Urothelium cell line (cell line): ENCODE measurements at regions not wholly inside any gene's neighbourhood (a gene's known extent, or its start where the extent isn't known, plus 50 kb on each side); places are given as distances from the start of the nearest gene placed in this dataset.

Experiments used
- DNase-seq: peaks from one replicate; pipeline ENCODE4 v3.0.0; 2011; ENCODE audit warnings: low spot score, mixed read lengths
- FAIRE-seq: peaks from 2 replicates; lab custom pipeline; 2011; peaks lifted over from hg19 to GRCh38; lab: Jason Lieb, UNC

DNA sequence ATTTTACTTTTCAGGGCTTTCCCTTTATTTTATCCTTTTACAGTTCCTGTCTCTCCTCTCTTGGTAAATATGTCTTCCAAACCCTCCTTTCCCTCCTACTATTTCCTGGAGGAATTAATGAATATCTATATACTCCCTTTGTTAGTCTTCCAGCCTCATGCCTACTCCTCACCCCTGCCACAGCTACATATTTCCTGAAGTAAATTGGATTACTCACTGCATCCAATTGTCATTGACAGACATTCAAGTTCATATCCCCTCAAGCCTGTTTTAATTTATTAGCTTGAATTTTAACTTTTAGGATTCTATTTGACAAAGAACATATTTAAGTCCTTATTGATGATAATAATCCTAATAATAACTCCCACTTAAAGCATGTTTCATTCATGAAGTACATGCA lies 314.5 kb downstream of the TMEM161B start:
- FAIRE-seq: no peak

DNA sequence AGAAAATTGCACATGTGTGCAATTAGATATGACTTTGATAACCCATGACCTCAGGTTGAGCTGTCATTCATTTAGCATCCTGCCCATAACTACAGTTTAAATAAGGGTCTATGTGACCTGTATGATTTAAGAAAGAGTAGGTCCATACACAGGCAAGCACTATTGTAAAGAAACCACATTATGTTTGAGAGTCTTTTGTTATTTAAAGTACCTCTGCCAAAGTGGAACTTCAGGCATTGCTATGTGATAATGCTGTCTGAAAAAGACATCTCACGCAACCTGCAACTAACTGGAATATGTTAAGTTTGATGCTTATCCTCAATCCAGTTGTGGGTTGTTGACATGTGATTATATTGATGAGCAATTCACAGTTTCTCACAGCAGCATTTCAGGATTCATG lies 317.0 kb downstream of the TMEM161B start:
- FAIRE-seq (no peak), DNase-seq (no peak)

More for the DNA sequence above, 314.5 kb downstream of the TMEM161B start:
- DNase-seq: no peak

DNA sequence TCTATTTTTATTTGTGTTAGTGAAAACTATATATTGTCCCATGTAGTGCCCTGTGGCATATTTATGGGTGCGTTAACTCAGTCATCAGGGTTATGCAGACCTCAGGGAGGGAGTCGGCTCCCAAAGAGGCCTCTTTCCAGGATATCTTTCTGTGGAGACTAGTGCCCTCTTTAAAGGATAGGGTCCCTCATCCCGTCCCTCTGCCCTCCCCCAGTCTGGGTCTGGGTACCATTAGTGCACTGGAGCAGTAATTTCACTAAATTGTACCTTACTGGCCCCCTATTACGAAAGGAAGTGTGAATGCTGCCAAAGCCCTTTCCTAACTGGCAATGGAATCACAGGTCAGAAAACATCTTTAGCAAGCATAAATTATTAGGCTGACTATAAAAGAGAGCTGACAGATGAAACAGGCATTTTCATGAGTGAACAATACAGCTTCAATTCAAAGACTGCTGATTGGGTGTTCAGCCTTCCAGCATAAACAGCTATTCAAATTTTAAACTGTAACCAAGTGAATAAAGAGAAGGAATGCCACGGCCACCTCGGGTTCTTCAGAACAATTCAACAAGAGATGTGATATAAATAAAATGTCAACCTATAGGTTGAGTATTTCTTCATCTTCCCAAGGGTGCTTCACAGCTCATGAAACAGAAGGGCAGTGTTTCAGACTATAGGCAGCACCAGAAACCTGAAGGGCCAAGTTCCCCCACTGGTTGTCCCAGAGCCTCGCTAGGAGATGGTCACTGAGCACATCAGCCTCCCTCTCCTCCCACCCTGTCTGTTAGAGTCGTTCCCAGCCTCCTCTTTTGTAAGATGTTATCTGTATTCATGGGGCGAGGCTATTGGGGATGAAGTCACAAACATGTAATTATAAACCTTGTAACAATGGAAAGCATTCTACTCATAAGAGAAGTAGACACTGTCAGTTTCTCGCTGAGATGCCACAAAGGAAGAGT lies 318.7 kb downstream of the TMEM161B start:
- DNase-seq (no peak), FAIRE-seq (no peak)

DNA sequence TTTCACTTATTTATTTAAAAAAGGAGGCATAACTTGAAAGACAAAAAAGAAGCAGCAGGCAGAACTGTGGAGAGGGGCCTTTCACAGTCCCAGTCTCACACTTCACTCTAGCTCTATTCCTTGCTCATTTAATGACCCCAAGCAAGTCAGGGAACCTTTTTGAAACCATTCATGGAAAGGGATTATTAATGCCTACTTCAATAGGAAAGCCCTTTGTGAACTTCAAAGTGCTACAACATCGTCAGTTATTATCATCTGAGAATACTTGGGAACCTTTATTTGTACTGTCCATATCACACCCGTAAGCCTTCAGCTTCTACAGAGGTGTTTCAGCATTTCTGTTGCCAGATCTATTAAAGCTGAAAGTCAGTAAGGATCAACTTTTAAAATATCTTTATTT lies 320.2 kb downstream of the TMEM161B start:
- no peak for DNase-seq
- no peak for FAIRE-seq

DNA sequence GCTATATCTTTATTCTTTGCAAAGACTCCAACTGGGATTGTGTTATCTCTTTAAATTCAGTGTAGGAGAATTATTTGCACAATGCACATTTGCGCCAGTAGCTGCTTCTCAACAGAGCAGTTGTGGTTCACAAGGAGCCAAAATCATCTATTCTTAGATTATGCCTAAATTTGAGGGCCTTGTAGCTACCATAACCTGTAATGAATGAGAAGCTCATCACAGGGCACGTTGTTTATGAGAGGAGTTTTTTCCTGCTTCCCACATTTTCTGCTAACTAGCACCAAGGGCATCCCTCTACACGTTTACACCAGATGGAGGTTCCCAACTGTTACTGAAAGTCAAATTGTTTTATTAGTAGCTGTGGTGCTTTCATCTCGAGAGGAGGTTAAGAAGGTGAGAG lies 322.4 kb downstream of the TMEM161B start:
- no peak for FAIRE-seq

DNA sequence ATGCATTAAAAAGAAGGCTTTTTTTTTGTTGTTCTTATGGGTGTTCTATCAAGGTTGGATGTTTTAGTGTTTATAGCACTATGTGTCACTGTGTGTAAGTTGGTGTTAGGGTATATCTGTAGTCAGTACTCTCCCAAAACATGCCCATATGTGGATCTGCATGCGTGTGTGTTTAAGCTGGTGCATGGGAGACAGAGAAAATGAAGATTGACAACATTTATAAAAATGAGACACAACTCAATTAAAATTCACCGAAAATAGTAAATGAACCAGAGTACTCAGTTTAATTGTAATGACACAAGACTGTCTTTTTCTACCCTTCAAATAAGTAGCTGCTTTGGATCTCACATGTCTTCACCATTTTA lies 323.4 kb downstream of the TMEM161B start:
- FAIRE-seq: no peak
- no peak for DNase-seq

More for the DNA sequence above, 322.4 kb downstream of the TMEM161B start:
- DNase-seq: no peak

DNA sequence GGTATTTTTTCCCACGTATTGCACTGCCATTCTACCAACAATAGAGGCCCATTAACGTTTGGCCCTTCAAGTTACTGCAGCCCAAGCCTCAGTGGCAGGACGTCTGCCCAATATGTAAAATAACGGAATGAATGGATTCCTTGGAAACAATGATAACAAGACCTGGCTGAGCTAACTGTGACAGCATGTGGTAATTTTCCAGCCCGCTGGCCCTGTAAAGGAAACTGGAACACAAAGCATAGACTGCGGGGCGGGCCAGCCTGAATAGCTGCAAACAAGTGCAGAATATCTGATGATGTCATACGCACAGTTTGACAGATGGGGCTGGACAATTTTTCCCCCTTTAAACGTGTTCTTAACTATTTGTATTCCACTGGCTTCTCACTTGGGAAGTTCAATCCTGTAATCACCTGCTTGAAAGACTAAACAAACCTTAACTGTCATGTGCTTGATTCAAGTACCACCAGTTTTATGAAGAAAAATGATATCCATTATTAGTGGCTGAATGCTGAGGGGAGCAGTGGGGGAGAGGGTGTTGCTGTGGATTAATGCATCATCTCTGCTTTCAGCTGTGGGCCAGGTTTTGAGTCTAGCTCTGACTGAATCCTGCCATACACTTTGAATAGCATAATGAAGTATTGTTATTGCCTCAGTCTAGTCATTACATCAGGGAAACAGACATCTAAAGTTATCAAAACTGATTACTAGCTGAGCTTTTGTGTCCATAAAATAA lies 323.9 kb downstream of the TMEM161B start:
- FAIRE-seq: no peak
- no peak for DNase-seq

DNA sequence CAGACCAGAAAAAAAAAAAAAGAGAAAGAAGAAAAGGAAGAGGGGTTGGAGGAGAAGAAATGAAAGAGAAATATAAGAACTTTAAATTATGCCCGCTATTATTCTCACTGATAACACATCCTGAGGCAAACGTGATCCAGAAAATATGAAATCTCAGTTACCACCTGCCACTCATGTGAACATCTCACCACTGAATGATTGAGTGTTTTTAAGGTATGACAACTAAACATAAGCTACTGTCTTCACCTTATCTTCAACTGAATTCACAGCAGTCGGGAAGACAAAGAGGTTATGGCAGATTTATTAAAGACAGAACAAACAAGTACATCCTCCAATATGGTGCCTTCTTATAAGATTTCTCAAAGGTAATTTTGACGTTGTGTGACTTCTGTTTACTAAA lies 327.9 kb downstream of the TMEM161B start:
- no peak for FAIRE-seq
- DNase-seq: no peak

DNA sequence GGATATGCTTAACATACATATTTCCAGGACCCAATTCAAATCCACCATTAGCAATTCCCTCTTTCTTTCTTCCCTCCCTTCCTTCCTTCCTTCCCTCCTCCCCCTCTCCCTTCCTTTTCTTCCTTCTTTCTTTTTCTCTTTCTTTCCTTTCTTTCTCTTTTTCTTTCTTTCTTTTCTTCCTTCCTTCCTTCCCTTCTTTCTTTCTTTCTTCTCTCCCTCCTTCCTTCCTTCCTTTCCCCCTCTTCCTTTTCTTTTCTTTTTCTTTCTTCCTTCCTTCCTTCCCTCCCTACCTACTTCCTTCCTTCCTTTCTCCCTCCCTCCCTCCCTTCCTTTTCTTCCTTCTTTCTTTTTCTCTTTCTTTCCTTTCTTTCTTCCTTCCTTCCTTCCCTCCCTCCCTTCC lies 332.0 kb downstream of the TMEM161B start:
- DNase-seq (no peak), FAIRE-seq (no peak)

DNA sequence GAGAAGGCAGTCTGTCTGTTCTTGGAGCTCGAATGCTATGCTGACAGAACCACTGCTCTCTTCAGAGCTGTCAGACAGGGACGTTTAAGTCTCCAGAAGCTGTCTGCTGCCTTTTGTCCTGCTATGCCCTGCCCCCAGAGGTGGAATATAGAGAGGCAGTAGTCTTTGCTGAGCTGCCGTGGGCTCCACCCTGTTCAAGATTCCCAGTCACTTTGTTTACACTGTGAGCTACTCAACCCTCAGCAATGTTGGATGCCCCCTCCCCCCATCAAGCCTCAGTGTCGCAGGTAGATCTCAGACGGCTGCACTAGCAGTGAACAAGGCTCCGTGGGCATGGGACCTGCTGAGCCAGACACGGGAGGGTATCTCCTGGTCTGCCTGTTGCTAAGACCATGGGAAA lies 344.2 kb downstream of the TMEM161B start:
- no peak for FAIRE-seq
- DNase-seq: no peak

DNA sequence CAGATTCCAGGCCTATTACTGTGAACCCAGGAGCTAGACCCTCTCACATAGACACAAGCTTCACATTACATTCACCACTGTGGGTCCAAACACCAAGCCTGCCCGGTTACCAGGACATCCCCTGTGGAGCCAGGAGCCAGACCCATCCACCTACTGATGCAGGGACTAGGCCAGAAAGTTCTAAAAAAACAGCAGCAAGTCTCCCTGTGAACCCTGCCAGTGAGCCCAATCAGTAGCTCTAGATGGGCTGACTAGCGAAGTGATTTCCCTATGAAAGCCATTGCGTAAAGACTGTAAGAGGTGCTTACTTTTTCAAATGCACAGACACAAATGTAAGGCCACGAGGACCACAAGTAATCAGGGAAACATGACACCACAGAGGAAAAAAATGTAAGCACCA lies 352.3 kb downstream of the TMEM161B start:
- FAIRE-seq (no peak), DNase-seq (no peak)

DNA sequence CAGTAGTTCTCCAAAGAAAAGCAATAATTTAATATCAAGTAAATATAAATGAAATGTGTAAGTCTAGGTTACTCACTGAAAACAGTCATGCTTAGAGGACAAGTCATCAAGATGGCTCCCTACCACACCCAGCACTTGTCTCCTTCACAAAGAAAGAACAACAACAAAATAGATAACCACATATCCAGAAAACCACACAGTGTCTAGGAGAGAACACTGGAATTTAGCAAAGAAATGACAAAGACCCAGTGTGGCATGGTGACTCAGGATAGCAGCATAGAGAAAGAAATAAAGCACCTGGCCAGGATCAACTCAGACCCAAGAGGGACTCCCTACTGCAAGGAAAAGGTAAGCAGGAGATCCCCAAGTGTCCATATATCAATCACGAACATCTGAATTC lies 356.2 kb downstream of the TMEM161B start:
- DNase-seq (peak; percentile 7), FAIRE-seq (no peak)

DNA sequence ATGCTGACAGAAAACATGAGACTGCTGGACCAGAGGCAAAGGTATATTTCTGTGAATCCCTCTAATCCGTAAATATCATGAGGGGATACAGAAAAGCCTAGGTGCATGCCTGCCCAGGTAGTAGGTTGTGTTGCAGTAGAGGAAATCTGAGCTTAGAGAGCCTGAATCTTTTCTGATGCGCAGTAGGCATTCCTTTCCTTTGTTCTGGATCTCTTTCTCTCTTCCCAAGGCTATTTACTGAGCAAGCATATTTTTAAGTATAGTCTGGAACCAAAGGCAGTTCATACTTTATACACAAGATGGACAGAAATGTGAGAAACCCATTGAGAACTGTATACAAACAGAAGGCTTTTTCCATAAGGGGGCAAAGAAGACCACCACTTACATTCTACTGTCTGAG lies 359.3 kb downstream of the TMEM161B start:
- FAIRE-seq: no peak

DNA sequence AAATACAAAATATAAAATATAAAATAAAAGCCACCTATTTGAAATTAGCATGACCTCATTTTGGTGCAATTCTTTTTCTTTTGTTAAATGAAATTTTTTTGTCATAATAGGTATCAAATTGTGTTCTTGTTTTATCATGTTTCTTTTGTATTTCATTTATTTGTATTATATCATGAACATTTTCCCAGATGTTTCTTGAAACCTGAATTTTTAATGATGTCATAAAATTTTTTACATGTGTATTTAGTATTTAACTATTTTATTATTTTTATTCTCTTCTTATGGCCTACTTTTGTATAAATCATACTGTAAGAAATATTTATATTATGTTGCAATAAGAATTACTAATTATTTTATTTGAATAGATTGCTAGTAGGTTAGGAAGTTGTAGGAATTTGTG lies 361.7 kb downstream of the TMEM161B start:
- DNase-seq: no peak
- no peak for FAIRE-seq

More for the DNA sequence above, 359.3 kb downstream of the TMEM161B start:
- DNase-seq: no peak

DNA sequence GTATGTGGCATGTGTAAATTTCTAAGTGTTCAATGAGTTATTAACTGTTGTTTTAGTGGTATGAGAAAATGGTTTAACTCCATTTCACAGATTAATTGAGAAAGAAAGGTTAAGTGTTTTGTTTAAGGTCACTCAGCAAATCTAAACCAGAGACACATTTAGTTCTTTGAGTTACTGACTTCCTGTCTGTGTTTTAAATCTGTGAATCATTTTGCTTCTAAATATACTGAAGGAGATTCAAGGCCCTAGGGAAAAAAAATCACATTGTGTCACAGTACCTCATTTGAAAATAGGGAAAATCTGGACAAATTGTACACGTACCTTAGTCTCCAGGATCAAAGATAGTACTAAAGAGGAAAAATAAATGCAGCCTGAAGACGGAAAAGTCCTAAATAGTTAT lies 368.2 kb downstream of the TMEM161B start:
- FAIRE-seq (no peak), DNase-seq (no peak)

DNA sequence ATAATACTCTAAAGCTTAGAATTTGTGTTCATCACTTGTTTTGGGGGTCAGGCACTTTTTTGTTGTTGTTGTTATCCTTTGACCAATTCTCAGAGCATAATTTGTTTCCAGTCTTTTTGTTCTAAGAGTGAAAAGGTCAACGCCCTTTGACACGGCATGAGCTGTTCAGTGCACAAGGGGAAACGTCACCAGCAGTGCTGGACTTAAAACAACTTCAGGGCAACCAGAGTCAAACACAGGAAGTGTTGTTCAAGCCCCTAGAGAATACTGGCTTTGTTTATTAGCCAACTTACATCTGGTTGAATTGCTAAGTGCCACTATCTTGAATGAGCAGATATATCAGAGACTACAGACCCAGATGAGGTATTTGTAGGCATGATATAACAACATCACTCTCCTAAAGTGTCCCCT lies 368.9 kb downstream of the TMEM161B start:
- FAIRE-seq (no peak), DNase-seq (peak; percentile 4)

DNA sequence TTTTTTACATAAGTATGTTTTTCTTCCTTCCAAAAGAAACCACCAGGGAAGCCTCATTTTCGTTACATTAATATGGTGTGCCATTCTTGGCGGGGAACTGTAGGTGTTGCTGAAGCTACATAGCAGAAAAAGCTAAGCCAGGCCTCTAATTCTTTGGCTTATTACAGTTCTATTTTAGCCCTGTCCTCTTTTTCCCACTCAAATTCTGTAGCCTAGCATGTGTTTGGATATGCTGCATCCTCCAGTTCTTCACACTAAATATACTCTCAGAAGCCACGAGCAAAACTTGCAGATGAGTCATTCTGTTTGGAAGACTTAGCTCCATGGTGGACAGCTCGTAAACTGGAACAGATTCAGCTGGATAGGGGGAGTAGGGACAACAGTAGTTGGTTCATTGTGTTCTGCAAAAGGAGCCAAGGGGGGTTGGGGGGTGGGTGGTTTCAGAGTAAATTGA lies 369.4 kb downstream of the TMEM161B start:
- no peak for FAIRE-seq
- peak; percentile 20 for DNase-seq

DNA sequence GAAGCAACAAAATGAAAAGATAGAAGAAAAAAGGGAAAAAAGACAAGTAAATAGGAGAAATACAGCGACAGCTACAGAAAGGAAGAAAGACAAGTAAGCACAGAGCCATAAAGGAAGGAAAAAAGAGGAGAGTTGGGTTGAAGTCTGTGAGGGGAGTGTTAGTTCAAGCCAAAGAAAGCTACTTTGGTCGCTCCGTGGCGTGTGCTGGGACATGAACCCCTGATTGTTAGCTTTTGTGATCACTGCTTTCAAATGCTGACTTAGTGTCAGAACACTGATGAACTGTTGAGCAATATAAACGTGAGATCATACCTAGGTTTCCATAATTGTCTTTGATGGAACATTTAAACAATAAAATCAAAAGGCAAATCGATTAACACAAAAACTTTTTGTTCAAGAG lies 370.1 kb downstream of the TMEM161B start:
- no peak for FAIRE-seq
- no peak for DNase-seq

DNA sequence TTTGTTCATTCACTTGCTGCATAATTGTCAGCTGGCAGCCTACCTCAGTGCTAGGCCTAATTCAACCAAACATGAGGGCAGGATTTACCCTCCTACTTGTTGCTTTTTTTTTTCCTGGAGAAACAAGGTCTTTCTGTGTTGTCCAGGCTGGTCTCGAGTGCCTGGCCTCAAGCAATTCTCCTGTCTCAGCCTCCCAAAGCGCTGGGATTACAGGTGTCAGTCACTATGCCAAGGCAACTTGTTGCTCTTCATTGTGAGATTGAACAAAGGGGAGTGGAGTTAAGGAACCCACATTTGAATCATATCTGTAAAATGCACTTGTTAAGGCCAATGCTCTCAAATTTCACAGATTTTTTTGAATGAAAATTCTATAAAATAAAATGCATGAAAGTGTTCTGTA lies 380.5 kb downstream of the TMEM161B start:
- no peak for DNase-seq
- FAIRE-seq: no peak

DNA sequence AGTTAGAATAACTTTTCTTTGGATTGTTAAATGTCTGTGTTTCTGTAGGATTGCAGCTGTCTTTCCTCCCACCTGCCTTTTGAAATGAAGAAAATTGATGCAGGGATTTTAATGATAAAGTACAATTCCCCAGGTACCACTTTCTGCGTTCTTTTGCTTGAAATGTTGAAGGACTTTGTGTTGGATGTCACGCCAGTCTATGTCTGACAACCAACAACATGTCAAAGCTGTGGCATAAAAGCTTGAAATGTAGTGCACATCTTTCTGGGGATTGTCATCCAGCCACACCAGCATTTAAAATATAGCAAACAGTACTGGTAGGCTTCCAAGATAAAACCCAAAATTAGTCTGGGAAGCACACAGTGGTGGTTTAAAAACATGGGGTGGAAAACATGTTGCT lies 381.4 kb downstream of the TMEM161B start:
- no peak for FAIRE-seq
- no peak for DNase-seq

DNA sequence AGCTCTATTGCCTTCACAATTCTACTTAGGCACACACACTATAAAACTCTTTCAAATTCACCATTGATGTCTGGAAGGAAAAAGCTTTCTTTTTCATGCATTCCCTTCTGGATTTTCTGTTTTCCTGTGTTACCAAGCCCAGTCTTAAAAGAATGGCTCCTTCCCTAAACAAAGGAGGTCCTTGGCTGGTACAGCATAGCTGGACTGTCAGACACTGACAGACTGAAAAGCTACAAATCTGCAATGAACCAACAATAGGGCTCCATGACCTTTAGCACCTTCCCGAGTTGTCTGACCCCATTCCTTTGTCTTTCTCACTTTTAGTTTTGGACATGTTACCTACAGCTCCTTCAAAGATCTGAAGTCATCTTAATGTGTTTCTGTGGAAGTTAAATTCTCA lies 382.5 kb downstream of the TMEM161B start:
- FAIRE-seq: no peak
- DNase-seq: no peak

DNA sequence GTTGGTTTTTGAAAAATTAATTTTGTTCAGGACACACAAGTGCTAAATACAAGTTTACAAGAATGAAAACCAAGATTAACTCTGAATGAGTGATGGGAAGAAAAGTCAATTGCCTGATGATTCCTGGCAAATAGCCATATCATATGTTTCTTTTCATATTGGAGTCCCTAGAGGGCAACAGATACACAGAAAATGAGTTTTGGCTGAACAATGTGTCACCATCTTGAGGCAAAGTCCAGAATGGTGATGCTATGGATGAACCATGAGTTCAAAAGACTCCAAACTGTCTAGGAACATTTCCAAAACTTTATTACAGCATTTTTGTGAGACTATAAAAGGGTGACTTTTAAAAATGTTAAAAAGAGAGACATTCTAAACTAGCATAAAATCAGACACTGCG lies 382.9 kb downstream of the TMEM161B start:
- DNase-seq (no peak), FAIRE-seq (no peak)
